T follicular helper cell (primary cell): ENCODE measurements at regions not wholly inside any gene's neighbourhood (a gene's known extent, or its start where the extent isn't known, plus 50 kb on each side); places are given as distances from the start of the nearest gene placed in this dataset.

Experiments used
- DNase-seq: peaks from one replicate; pipeline ENCODE4 v3.0.0-alpha.2; 2020; ENCODE audit warnings: low read depth

DNA sequence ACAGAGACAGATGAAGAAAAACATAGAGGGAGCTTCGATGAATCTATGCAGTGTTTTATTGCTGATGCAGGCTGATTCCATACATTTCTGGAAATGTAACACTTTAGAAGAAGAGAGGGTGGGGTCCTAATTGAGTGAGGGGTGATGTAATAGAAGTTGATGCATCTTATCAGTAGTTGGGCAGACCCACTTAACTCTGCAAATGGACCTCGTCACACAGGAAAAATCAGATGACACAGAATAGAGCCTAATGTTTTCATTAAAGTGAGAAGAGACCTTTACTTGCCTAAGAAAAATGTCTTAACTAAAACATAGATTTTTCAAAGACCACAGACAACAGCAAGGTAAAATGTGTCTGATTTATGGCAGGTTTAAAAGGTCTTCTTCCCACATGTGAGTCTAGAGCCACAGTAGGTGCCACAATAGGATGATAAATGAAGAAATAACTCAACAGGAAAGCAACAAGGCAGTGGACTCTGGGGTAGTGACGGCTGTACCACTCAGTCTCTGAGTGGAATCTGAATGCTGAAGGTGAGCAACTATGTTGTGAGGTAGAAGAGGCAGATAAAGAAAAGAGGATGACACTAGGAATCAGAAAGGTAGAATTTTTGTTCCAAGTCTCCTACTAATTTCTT, 414.7 kb upstream of the PIK3C3 start:
- DNase-seq, result no peak

DNA sequence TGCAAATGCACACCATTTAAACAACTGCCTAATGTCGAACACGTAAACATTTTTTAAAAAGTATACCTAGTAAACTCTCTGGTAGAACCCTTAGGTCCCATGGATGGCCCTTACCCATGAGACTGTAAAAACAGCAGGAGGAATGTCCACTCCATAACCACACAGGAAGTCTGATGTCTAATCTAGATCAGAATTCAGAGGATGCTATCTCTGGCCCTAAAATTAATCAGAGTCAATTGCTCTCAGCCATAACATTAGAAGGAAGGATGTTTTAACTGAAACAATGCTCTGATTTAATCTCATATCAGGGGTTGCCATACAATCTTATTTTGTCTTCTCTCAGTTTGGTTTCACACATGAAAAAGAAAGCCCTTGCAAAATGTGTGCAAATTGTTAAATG, 416.3 kb upstream of the PIK3C3 start:
- no peak for DNase-seq

DNA sequence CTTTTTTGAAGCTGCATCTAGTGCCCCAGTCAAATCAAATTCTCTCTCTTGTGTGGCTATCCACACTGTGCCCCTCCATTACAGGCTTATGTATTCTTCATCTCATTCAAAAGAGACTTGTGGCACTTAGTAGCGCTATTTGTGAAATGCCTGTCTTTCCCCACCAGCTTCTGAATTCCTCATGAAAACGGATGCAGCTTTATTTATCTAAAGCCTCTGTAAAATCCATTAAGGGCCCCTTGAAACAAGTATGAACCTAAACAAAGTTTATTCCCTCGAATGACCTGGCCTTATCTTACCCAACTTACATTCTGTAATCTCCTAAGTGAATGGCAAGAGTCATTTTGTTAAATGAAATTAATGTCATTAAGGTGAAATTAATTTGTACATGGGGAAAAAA, 417.4 kb upstream of the PIK3C3 start:
- DNase-seq, result no peak

DNA sequence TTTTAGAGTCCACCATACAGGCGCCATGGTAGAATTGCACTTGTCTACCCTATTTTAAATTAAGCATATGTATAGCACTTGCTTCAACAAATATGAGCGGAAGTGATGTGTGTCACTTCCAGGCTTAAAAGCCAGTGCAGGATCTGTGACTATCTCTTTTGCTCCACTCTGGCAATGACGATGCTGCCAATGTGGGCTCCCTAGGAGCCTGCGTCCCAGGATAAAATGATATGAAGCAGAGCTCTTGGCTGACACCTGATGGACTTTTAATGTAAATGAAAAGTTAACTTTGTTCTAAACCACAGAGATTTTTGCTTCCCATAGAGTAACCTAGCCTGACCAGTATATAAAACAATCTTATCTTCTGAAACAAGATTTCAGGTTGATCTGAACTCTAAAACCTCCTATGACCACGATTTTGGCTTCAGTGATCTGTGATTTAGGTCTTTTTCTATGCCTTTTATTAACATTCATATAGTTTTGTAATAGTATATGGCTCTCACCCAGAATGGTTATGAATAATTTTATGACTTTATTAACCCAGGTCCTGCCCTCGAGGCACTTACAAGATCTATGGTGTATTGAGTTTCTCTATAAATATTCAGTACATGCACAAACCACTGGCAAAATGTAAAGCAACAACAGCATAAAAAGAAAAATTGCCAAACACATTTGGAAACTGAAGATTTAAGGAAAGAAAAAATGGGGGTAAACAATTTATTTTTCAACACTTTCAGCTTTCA, 422.5 kb upstream of the PIK3C3 start:
- DNase-seq, result no peak

DNA sequence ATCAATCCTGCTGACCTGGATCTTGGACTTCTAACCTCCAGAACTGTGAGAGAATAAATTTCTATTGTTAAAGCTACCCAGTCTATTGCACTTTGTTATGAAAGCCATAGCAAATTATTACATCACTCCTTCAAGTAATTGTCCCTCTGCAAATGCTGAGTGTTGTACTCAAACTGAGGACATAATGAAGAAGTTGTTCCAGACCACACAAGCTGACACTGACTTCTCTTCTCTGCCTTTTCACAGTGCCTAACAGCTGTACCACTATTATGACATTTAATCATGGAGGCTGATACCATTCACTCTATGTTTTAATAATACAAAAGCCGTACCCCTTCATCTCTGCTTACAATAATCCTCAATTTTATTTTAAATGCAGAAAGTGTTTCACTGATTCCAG, 424.1 kb upstream of the PIK3C3 start:
- no peak for DNase-seq

DNA sequence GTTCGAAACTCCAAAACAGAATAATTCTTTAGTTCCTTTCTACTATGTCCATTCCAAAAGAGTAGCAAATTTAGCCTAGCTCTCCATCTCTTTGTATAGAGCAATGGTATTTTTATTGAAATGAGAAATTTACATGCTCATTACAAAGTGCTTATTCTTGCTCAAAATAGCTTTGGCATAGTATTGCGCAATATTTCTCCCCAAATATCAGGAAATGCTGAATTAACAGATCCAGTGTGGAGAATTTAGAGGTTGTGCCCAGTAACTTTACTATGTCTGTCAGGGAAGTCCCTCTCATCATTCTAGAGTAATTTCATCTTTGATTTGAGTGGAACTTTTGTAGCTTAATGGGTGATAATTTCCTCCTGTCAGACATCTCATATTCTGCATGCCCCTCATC, 425.9 kb upstream of the PIK3C3 start:
- DNase-seq, result no peak

DNA sequence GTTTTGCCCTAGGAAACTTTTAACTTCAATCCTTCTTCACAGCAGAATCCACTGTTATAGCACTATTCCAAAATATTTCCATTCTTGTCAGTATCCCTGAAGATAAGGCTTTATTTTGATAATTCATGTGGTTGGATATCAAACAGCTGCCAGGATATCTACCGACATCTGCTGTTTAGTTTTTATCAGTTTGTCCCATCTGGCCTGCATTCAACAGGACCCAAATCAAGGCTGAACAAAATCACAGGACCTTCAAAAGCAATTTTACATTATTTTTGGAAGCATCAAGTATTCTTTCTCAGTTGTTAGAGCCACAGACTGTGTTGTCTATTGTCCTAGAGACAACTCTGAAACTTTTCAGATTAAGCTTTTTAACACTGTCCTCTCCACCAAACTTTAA, 429.0 kb upstream of the PIK3C3 start:
- DNase-seq, result no peak

DNA sequence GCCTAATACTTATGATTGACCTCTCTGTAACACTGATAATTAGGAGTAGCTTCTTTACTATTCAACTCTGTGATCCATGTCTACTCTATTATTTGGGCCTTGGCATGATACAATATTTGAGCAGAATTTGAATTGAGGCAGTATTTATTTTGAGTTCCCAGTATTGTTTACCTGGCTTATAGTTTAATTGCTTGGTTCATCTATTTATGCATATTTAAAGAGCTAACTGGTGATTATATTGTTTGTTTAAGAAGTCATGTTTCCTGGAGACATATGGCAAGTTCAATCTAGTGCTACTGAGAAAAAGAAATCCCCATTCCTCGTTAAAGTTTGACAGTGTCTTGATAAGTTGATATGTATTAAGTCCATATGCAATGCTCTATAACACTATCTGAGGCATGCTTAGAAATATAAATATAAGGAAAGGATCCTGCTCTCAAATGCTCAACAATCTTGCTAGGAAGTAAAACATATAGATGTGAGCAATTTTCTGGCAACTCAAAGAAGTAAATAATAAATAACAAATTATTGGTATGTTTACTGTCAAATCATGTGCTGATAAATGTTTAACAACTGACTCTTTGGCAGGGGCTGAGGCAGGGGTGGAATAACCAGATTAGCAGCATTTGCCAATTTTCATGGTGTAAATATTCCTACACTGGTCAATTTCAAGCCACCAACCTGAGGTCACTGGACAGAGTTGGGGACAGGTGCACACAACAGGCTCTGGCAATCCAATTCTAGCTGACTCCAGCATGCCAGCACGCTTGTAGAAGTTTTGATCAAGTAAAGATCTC, 430.2 kb upstream of the PIK3C3 start:
- DNase-seq, result no peak

DNA sequence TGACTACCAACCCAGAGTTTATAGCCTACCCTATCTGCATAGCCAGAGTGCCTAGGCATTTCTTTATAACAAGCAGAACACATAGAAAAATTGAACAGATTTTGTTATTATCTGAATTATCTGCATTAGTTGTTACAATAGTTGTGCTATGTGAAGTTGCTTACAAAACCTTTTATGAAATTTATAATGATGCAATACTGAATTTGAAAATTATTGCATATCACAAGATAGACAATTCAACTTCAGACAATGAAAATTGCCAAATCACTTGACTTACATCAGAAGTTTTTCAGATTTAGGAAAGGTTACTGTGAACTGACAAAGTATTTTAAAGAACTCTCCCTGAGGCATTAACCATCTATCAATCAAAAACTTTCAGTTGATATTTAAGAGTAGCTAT, 437.9 kb upstream of the PIK3C3 start:
- no peak for DNase-seq

DNA sequence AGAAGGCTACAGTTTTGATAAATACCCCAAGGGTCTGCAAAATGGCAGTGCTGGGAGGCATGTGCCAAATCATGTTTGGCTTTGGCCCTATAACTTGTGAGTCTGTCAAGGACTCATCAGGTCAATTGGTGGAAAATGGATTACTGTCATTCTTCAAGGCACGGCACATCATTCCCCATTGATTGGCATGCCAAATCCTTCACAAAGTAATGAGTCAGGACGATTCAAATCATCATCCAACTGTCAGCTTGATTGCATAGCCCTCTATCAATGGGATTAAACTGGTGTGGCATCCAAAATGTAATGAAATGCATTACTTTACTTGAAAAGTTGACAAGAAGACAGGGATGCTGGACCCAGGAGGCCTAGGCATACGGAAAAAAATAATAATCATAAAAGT, 441.6 kb upstream of the PIK3C3 start:
- no peak for DNase-seq

DNA sequence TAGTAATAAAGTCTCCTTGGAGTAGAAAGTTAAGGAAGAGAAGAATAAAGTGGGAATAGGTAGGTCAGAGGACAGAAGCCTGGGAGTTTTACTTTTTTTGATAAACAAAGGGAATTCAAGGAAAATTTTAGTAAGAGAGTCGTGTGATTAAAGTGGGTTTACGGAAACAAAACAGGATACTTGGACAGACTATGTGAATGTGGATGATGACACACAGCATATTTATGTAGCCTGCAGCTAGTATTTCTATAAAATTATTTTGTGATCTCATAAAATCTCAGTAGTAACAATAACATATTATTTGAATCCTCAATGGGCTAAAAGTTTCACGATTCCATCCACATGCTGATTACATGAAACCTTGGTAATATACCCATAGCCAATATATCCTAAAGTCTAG, 450.7 kb upstream of the PIK3C3 start:
- no peak for DNase-seq

DNA sequence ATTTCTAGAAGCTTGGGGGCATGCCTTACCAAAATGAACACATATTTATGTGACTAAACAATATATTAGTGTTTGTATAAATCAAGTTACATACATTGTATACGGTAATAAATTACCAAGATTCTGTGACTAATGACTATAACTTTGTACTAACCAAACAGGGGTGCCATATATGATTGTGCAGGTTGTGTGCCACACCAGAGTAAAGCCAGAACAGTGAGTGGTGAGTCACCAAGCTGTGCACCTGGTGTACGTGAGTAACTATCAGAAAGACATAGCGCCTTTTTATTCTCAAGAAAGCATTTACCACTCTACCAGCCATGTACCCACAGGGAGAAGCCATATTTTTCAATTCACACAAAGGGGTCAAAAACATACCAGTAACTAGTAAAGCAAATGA, 453.2 kb upstream of the PIK3C3 start:
- DNase-seq, result no peak

DNA sequence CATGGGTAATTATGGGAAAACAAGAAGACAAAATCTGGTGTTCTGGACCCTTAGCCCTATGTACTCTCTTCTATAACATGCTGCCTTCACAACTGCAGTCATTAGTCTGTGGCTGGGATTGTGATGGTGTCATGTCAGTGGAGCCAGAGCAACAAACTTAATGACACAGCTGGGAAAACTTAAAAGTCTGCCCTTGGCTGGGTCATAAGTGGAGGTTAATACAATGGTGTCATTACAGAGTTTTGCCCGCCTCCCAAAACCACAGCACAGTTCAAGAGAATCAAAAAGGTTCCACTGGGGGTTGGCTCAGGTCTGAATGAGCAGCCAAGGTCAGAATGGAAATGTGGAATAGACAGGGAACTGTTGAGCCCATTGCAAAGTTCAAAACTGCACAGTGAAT, 455.7 kb upstream of the PIK3C3 start:
- no peak for DNase-seq

DNA sequence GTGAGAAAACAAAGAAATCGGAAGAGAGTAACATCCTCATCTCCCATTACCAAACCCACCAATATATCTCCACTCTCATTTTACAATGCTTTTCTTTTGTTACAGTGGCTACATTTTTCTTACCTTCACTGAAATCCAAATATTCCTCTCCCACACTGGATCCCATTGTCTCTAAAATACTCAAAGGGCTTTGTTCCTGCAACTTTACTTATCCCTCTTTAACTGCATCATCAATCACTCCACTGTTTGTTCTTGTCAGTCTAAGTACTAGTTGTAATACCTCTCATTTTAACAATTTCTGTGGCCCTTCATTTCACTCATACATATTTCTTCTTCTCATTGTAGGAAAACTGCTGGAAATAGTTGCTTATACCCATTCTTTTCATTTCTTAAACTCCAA, 464.2 kb upstream of the PIK3C3 start:
- no peak for DNase-seq

DNA sequence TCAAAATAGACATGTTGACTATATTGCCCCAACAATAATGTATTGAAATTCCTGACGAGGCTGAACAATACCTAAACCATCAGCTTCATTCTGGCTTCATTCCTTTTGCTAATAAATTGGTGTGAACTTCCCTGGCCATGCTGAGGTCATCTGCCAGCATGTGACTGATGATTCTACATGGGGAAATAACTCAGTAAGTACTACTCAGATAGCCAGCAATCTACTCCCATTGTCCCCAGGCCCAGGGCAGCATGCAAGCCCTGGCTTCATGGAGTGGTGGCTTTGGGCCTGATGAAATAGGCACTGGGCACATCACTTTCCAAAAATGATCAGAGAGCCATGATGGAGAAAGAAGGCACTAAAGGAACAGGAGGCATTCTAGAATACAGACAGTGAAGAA, 468.5 kb upstream of the PIK3C3 start:
- no peak for DNase-seq

DNA sequence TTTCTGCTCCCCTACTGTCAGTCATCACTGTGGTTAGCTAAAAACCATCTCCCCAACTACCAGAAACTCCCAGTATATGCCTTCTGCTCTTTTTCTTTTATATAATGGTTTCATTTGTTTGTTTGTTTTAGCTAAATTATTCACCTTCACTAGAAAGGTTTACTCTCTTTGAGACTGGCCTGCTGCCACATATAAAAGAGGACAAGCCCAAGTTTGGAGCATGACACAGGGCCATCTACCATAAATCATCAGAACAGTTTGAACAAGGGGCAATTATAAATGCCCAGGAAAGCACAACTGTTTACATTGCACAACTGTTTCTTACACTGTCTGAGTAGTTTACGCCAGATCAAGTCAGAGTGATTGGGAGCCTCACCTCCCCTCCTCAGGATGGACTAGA, 471.0 kb upstream of the PIK3C3 start:
- no peak for DNase-seq

DNA sequence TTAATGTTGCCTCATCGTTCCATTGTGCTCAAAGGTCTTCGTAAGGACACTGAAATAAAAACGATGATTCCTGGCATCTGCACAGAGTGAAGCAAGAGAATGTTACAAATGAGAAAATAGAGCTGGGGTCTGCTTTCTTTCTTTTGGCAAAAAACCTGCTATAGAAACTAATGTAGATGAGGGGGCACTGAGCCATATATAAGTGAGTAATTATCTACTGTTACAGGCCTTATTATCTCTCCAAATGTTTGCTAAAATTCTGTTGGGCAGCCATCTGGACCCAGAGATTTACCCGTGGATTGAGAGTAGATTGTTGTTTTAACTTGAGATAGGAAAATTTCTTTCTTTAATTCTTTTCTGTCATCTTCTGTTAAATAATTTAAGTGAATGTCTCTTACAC, 472.5 kb upstream of the PIK3C3 start:
- DNase-seq, result no peak

DNA sequence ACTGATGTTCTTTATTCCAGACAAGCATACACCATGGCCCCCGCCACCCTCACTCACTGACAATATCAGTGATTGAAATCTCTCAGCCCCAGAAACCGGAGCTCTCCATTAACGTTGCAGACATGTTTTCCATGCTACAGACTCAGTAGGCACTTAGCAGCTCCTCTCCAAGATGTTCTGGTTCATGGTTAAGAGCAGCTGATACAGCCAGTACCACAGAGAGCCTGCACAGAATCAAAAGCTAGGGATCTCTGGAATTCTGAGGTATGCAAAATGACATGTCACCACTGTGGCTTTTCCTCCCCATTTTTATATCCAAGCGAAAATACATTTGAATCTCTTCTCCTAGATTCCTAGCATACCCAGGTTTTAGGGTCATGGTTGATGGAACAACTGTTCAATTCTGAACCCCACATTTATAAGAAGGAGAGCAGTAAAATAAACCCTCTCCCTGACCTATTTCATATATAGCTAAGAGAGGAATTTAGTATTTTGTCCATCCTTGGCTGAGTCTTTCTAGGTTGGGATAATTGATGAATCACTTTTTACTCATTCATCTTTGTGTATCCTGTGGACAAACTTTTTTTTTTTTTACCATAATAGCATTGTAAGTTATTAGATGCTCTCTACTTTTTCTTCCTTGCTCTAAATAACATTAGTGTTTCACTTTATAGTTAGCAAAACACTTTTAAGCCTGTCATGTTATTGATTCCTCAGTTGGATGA, 488.4 kb upstream of the PIK3C3 start:
- DNase-seq, result no peak

DNA sequence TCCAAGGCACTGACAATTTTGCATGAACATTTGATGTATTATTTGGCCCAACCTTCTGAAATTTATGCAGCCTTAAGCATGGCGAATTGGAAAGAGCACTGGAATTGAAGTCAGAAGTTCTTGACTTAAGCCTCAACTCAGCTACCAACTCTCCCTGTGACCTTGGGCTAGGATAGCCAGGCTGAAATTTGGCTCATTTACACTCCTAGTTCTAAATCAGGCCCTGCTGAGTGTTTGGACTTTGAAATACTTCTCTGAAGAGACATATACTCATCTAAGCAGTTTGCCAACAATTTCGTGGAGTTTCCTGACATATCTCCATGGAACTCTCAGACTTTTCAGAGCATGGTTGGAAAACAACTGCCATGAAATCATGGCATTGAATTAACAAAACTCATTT, 489.6 kb upstream of the PIK3C3 start:
- no peak for DNase-seq

DNA sequence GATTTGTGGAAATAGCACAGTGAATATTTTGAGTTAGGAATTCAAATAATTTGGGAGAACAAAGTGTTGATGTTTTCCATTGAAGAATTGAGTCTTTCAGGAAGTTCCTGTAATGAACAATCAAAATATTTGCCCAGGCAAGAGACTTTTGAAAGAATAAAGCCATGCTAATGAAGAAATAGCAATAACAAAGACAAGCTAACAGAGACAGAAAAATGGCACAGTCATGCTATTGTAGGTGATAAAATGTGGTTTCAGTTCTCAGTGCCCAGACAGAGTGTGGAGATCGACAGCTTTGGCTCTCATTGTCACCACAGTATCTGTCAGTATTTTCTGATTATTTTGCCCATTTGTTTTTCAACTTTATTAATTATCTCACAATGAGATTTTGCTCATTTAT, 490.8 kb upstream of the PIK3C3 start:
- DNase-seq, result no peak

DNA sequence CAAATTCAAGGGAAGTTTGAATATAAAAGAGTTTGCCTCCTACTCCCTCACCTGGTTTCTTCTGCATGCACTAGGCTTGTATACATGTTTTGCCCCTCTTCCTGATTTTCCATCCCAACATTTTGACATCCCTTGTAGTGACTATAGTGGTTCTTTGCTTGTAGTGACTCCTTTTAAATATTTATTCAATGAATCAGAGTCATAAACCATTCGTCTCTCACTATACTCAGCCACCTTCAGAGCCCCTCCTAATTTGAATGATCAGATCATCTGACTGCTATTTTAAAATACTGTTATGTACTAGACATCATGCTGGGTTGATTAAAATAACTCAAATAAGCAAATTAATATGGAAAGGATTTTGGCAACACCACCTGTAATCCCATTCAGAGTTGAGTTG, 492.1 kb upstream of the PIK3C3 start:
- no peak for DNase-seq

DNA sequence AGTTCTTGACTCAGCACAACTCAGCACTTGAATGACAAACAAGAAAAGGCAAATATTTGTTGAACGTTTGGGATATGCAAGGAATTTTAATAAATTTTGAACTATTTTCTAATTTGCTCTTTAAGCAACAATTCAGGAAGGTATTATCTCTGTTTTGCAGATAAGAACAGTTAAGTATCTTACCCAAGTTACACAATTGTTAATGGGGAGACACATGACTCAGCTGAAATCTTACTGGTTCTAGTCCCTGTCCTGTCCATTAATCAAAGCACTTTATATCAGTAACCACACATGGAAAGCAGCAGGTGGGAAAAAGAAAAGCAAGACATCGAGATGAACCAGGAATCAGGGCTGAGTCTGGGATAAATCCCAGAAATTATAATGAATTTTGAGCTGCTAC, 493.9 kb upstream of the PIK3C3 start:
- no peak for DNase-seq

DNA sequence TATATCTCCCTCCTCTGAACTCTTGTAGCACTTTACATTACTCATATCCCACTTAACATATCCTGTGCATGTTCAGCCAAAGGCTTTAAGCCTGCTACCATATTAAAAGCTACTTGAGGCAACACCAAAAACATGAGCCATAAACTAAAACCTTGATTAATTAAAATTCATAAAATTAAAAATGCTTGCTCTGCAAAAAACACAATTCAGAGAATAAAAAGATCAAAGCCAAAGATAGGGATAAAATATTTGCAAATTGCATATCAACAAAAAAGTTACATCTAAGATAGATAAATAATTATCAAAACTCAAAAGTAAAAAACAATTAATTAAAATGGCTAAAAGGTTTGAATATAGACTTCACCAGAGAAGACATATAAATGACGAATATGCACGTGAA, 495.4 kb upstream of the PIK3C3 start:
- no peak for DNase-seq
